OCI-LY1 (cell line): ENCODE measurements at regions not wholly inside any gene's neighbourhood (a gene's known extent, or its start where the extent isn't known, plus 50 kb on each side); places are given as distances from the start of the nearest gene placed in this dataset.

Experiments used
- H2AFZ ChIP-seq: fragments of 200-600 bp; sonication (generic), shearing (Covaris generic); 2 replicates; pipeline ENCODE4 v1.6.0; 2014; ENCODE audit warnings: antibody characterized with exemption, mild to moderate bottlenecking, low read length
- H3F3A ChIP-seq: fragments of 200-600 bp; sonication (generic), shearing (Covaris generic); 2 replicates; pipeline ENCODE4 v1.6.0; 2014; ENCODE audit warnings: mild to moderate bottlenecking, antibody characterized with exemption, low read length, moderate library complexity; ENCODE audit not compliant: insufficient read depth
- H3K27ac ChIP-seq: fragments of 200-600 bp; sonication (generic); 2 replicates; pipeline ENCODE4 v1.5.1; 2014; ENCODE audit warnings: low read length, mixed run types, mild to moderate bottlenecking, low read depth; ENCODE audit not compliant: poor library complexity, severe bottlenecking
- H3K27me3 ChIP-seq: fragments of 200-600 bp; sonication (generic); 2 replicates; pipeline ENCODE4 v1.6.0; 2014; ENCODE audit warnings: antibody characterized with exemption, mild to moderate bottlenecking, low read length, moderate library complexity; ENCODE audit not compliant: insufficient read depth
- H3K36me3 ChIP-seq: fragments of 200-600 bp; sonication (generic); 2 replicates; pipeline ENCODE4 v1.6.1; 2014; ENCODE audit warnings: mild to moderate bottlenecking, antibody characterized with exemption, low read length, moderate library complexity, mixed read lengths; ENCODE audit not compliant: insufficient read depth
- H3K4me1 ChIP-seq: fragments of 200-600 bp; sonication (generic); 2 replicates; pipeline ENCODE4 v1.5.1; 2014; ENCODE audit warnings: mild to moderate bottlenecking, low read length, moderate library complexity; ENCODE audit not compliant: insufficient read depth, severe bottlenecking
- H3K4me2 ChIP-seq: fragments of 200-600 bp; sonication (generic), shearing (Covaris generic); 2 replicates; pipeline ENCODE4 v1.6.1; 2014; ENCODE audit warnings: low read length
- H3K4me3 ChIP-seq: fragments of 200-600 bp; sonication (generic); 2 replicates; pipeline ENCODE4 v1.5.1; 2014; ENCODE audit warnings: low read length, low read depth, mild to moderate bottlenecking, mixed read lengths; ENCODE audit not compliant: poor library complexity, severe bottlenecking
- H3K79me2 ChIP-seq: fragments of 200-600 bp; shearing (Covaris generic); 2 replicates; pipeline ENCODE4 v1.6.1; 2016; ENCODE audit warnings: mixed run types, low read length, mixed read lengths; ENCODE audit not compliant: insufficient read depth
- H3K9ac ChIP-seq: fragments of 200-600 bp; sonication (generic), shearing (Covaris generic); 2 replicates; pipeline ENCODE4 v1.6.1; 2014; ENCODE audit warnings: mild to moderate bottlenecking, low read length, mixed read lengths
- H3K9me2 ChIP-seq: fragments of 200-600 bp; sonication (generic), shearing (Covaris generic); 2 replicates; pipeline ENCODE4 v1.6.1; 2014; ENCODE audit warnings: low read depth, mild to moderate bottlenecking, low read length, mixed read lengths
- H3K9me3 ChIP-seq: fragments of 200-600 bp; shearing (Covaris generic); 2 replicates; pipeline ENCODE4 v1.6.1; 2014; ENCODE audit warnings: low read length, mixed read lengths
- H4K20me1 ChIP-seq: fragments of 200-600 bp; sonication (generic), shearing (Covaris generic); 2 replicates; pipeline ENCODE4 v1.6.0; 2016; ENCODE audit warnings: mild to moderate bottlenecking, low read length; ENCODE audit not compliant: insufficient read depth
- CTCF ChIP-seq: fragments of 200-600 bp; sonication (generic), shearing (Covaris generic); IDR thresholded peaks from 2 replicates; pipeline ENCODE4 v1.5.1; 2017; ENCODE audit warnings: mild to moderate bottlenecking, antibody characterized with exemption, low read length, moderate library complexity, mixed read lengths
- EZH2 ChIP-seq: fragments of 200-600 bp; sonication (generic), shearing (Covaris generic); IDR thresholded peaks from 2 replicates; pipeline ENCODE4 v1.8.0; 2017; ENCODE audit warnings: borderline replicate concordance, mixed run types, mild to moderate bottlenecking, antibody characterized with exemption, low read length, moderate library complexity, mixed read lengths

- Histone ChIP-seq H3K9me3 (no peaks in the 10 kb centered on the region), H4K20me1 (no peaks in the 10 kb centered on the region), H3K79me2 (no peaks in the 10 kb centered on the region), H3F3A (no peaks in the 10 kb centered on the region), H3K4me3 (no peak overlapping the region), H3K9ac (no peak overlapping the region), H3K4me2 (no peak overlapping the region), H3K36me3 (no peaks in the 10 kb centered on the region), H3K4me1 (no peaks in the 10 kb centered on the region), H3K27me3 (no peaks in the 10 kb centered on the region), H3K9me2 (no peaks in the 10 kb centered on the region), H2AFZ (no peak overlapping the region), H3K27ac (no peak overlapping the region)
- TF ChIP-seq EZH2 (no peak), CTCF (no peak)
Observed at GRCh38 chr5:178781936-178782335, 51.5 kb upstream of the ZNF354A start.

DNA sequence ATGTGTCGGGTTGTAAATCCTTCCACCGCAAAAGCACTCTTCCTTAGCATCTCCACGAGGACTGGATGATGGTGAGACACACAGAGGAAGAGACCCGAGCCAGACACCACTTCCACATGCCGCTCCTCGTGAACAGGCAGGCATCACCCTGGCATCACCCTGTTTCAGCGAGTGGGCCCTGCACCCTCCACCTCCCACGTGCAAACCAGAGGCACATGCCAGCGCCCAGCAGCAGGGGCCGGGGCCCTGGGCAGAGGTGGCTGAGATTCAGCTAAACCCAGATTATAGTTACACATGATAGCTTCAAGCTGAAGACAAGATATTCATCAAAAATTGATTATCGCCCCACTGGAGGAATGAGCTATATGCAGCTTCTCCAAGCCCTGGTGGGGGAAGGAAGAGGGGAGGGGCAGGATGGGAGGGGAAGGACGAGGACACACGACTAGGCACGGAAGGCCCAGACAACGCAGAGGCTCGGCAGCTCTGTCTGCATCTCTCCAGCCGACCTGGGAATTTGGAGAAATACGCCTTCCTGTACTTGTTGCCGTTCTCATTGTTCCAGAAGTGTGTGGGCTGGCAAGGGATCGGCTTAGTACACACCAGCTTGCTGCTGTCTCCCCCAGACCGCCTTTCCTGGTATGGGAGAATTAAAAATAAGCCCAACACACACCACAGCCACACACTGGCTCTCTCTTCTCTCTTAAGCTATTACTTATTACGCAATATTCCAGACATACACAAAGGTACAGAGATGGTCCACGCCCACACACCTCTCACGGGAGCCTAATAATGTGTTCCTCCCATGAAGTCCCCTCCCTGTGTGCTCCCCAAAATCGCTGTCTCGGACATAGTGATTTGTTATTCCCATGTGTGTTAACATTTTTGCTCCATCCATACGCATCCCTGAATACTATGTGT lies 50.4 kb upstream of the ZNF354A start:
- Histone ChIP-seq H3K27ac (no peak overlapping the region), H3K9me3 (no peaks in the 10 kb centered on the region), H3K9ac (no peak overlapping the region), H3K4me3 (no peak overlapping the region), H2AFZ (no peak overlapping the region), H3F3A (no peaks in the 10 kb centered on the region), H3K9me2 (no peaks in the 10 kb centered on the region), H3K4me2 (no peak overlapping the region), H3K79me2 (no peaks in the 10 kb centered on the region), H3K36me3 (no peaks in the 10 kb centered on the region), H4K20me1 (no peaks in the 10 kb centered on the region), H3K4me1 (no peaks in the 10 kb centered on the region), H3K27me3 (no peaks in the 10 kb centered on the region)
- TF ChIP-seq CTCF, result no peak
- TF ChIP-seq EZH2, result no peak
